ENCODE measurements at regions not wholly inside any gene's neighbourhood (a gene's known extent, or its start where the extent isn't known, plus 50 kb on each side); places are given as distances from the start of the nearest gene placed in this dataset.

- CTCF ChIA-PET: interaction anchor here (1.6 kb wide), 1 partner anchor 913 kb away, joined by 6 read pairs; no protein-coding TSS in a partner anchor
- DNase-seq: no peak
- TF ChIP-seq CTCF (IDR thresholded peaks at IDR 0.05): no peak
- ATAC-seq: no peak
- intact Hi-C loops (cut with micrococcal nuclease): no loop called here
- H3K27me3 Mint-ChIP-seq: peaks cover 1% of the 10 kb centered on the region
- H3K36me3 Mint-ChIP-seq (ENCODE audit: low read depth): no peaks in the 10 kb centered on the region
- no peaks in the 10 kb centered on the region for H3K9me3 Mint-ChIP-seq
- no peak overlapping the region for H3K27ac Mint-ChIP-seq
- H3K4me3 Mint-ChIP-seq: no peak overlapping the region
- POLR2A ChIA-PET: no interaction called here
- no peaks in the 10 kb centered on the region for H3K4me1 Mint-ChIP-seq (ENCODE audit: low read depth)
These were observed 799.5 kb downstream of the RPA4 start for GRCh38 chrX:97682991-97683840.

DNA sequence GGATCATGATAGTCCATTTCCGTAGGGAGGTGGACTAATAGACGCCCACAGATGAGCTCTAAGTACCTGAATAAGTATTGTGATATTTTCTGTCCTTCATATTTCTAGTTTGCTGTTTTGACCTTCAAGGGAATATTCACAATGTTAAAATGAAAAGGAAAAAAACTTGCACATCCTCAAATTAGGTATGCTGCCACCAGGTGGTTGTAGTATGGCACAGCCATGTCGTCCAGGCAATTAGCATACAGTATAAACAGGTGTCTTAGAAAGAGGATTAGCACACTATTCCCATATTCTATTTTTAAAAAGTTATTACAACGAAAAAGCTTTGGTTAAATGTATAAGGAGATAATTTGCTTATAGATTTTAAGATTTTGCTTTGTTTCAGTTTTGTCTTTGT is 802.0 kb downstream of the RPA4 start:
- DNase-seq (peak; percentile 25), ATAC-seq (no peak)
- CTCF ChIA-PET: interaction anchor here (0.6 to 1.1 kb wide), 5 partner anchors 12 to 659 kb away, joined by 3 to 4 read pairs (median 3); no protein-coding TSS in a partner anchor
- no peaks in the 10 kb centered on the region for H3K4me1 Mint-ChIP-seq (ENCODE audit: low read depth)
- POLR2A ChIA-PET: no interaction called here
- no peaks in the 10 kb centered on the region for H3K36me3 Mint-ChIP-seq (ENCODE audit: low read depth)
- H3K27me3 Mint-ChIP-seq: peaks cover 1% of the 10 kb centered on the region
- no peak overlapping the region for H3K4me3 Mint-ChIP-seq
- peak; percentile 55 for TF ChIP-seq CTCF (IDR thresholded peaks at IDR 0.05)
- no peak overlapping the region for H3K27ac Mint-ChIP-seq
- intact Hi-C loops (cut with micrococcal nuclease): no loop called here
- no peaks in the 10 kb centered on the region for H3K9me3 Mint-ChIP-seq

DNA sequence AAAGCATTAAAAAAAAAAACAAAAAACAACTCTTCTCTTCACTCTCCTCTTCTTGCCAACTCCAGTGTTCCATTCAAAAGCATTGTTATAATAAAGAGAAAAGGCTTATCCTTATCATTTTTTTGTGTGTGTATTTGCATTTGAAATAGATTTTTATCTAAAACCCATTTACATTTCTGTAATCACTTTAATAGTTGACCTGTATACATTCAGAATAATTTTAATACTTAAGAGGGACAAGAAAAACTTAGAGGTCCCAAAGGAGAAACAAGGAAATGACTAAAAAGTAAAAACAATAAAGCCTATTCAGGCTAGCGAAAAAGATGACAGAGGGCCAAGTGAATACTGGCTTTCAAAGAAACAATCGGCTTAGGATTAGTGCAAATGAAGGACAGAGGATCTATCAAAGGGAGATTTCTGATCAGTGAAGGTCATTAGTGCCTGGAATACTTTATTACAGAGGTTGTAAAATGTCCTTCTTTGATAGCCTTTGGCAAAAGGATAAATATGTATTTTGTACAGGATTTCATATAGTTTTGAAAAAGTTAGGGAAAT is 808.3 kb downstream of the RPA4 start:
- ChIA-PET CTCF (no interaction called here), POLR2A (no interaction called here)
- ATAC-seq (no peak), DNase-seq (no peak)
- no peak overlapping the region for H3K4me3 Mint-ChIP-seq
- H3K27ac Mint-ChIP-seq: no peak overlapping the region
- H3K9me3 Mint-ChIP-seq: no peaks in the 10 kb centered on the region
- no peaks in the 10 kb centered on the region for H3K36me3 Mint-ChIP-seq (ENCODE audit: low read depth)
- intact Hi-C loops (cut with micrococcal nuclease): no loop called here
- H3K27me3 Mint-ChIP-seq: no peaks in the 10 kb centered on the region
- TF ChIP-seq CTCF (IDR thresholded peaks at IDR 0.05): no peak
- no peaks in the 10 kb centered on the region for H3K4me1 Mint-ChIP-seq (ENCODE audit: low read depth)

DNA sequence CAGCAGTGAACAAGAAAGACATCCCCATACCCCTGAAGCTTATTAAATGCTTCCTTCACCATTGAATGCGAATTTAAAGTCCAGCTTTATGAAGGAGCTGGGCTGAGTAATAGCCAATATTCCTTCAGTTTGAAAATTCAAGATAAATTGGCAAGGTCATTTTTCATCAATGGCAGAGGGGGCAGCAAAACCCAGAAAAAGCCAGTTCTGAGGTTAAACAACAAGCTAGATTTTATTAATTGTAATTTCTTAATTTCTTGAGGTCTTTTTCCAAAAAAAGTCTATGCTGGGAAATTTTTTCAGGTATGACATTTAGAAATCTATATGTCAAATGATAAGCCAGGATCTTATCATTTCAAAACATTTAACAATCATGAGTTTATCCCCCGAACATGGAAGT is 808.9 kb downstream of the RPA4 start:
- DNase-seq (no peak), ATAC-seq (no peak)
- ChIA-PET POLR2A (no interaction called here), CTCF (no interaction called here)
- intact Hi-C loops (cut with micrococcal nuclease): no loop called here
- Mint-ChIP-seq H3K36me3 (ENCODE audit: low read depth) (no peaks in the 10 kb centered on the region), H3K27ac (no peak overlapping the region), H3K4me1 (ENCODE audit: low read depth) (no peaks in the 10 kb centered on the region), H3K27me3 (no peaks in the 10 kb centered on the region), H3K9me3 (no peaks in the 10 kb centered on the region), H3K4me3 (no peak overlapping the region)
- TF ChIP-seq CTCF (IDR thresholded peaks at IDR 0.05): no peak

DNA sequence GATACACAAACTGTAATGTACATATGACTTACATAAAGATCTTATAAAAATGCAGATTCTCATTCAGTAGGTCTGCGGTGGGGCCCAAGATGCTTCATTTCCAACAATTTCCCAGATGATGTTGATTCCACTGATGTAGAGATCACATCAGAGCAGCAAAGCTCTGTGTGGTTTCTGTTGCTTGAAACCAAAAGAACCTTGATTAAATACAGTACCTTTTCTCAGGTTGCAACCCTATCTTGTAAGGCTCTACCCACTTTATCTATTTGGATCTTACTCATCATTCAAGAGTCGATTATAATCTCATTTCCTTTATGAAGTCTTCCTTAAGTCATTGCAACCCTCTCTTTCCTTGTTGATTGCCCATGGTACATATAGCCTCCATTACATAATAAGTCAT is 816.8 kb downstream of the RPA4 start:
- no peak overlapping the region for H3K4me3 Mint-ChIP-seq
- ChIA-PET CTCF (no interaction called here), POLR2A (no interaction called here)
- H3K27me3 Mint-ChIP-seq: no peaks in the 10 kb centered on the region
- H3K27ac Mint-ChIP-seq: no peak overlapping the region
- intact Hi-C loops (cut with micrococcal nuclease): no loop called here
- no peaks in the 10 kb centered on the region for H3K4me1 Mint-ChIP-seq (ENCODE audit: low read depth)
- DNase-seq (no peak), ATAC-seq (no peak)
- TF ChIP-seq CTCF (IDR thresholded peaks at IDR 0.05): no peak
- H3K36me3 Mint-ChIP-seq (ENCODE audit: low read depth): no peaks in the 10 kb centered on the region
- no peaks in the 10 kb centered on the region for H3K9me3 Mint-ChIP-seq

All from activated CD8-positive, alpha-beta T cell treated with anti-CD3 and anti-CD28 coated beads for 36 hours (primary cell).